Transverse colon (tissue), 4 donors: ENCODE measurements at regions not wholly inside any gene's neighbourhood (a gene's known extent, or its start where the extent isn't known, plus 50 kb on each side); places are given as distances from the start of the nearest gene placed in this dataset.

ENCODE experiments used
- DNase-seq: peaks from one replicate; pipeline ENCODE4 v3.0.0-alpha.2; 2019
- H3K27ac ChIP-seq, 4 donors: fragments of 200-600 bp; sonication (generic); 2 replicates each; pipeline ENCODE4 v1.5.1; 2016 to 2018; ENCODE audit warnings: inconsistent platforms in 4 of 4
- H3K27me3 ChIP-seq: fragments of 200-600 bp; sonication (generic); 2 replicates; pipeline ENCODE4 v1.5.1; 2017; ENCODE audit warnings: inconsistent platforms
- H3K36me3 ChIP-seq, 4 donors: fragments of 200-600 bp; sonication (generic); 2 replicates each; pipeline ENCODE4 v1.5.1; 2017 to 2019; ENCODE audit warnings: inconsistent platforms in 4 of 4
- H3K4me1 ChIP-seq, 4 donors: fragments of 200-600 bp; sonication (generic); 2 replicates each; pipeline ENCODE4 v1.5.1; 2017 to 2020; ENCODE audit warnings: inconsistent platforms in 4 of 4
- H3K4me3 ChIP-seq, 4 donors: fragments of 200-600 bp; sonication (generic); 1 replicate in 1 of 4; 2 replicates in 3 of 4; pipeline versions ENCODE4 v1.5.1 to v1.6.1; 2017 to 2019; ENCODE audit warnings: inconsistent platforms in 4 of 4
- H3K9me3 ChIP-seq, 2 donors: fragments of 200-600 bp; sonication (generic); 2 replicates each; pipeline ENCODE4 v1.5.1; 2017 to 2019; ENCODE audit warnings: inconsistent platforms in 2 of 2
- CTCF ChIP-seq, 5 experiments: fragments of 200-600 bp in 3 of 5; fragments of 450-650 bp in 2 of 5; sonication (generic) in 3 of 5; IDR thresholded peaks; 1 replicate in 2 of 5; 2 replicates in 3 of 5; pipeline ENCODE4 v1.5.1; 2016 to 2017; ENCODE audit warnings: antibody characterized with exemption in 5 of 5, inconsistent platforms in 3 of 5, mild to moderate bottlenecking in 2 of 5, moderate library complexity in 1 of 5
- EP300 ChIP-seq: sonication (generic); formaldehyde crosslinking; IDR thresholded peaks from one replicate; pipeline ENCODE4 v1.6.1; 2017; ENCODE audit warnings: antibody characterized with exemption, low read depth
- POLR2A ChIP-seq: fragments of 450-650 bp; IDR thresholded peaks from one replicate; pipeline ENCODE4 v1.6.1; 2016; ENCODE audit warnings: antibody characterized with exemption, mild to moderate bottlenecking, moderate library complexity
- POLR2AphosphoS5 ChIP-seq, 3 donors: sonication (generic); formaldehyde crosslinking; IDR thresholded peaks; one replicate each; pipeline ENCODE4 v1.6.1; 2016; ENCODE audit warnings: antibody characterized with exemption in 3 of 3
- WGBS, 2 donors: methylation state at CpG; one replicate each; pipeline ENCODE4 v1.1.5; 2018; ENCODE audit warnings: low coverage in 1 of 2; 5-methylcytosine and 5-hydroxymethylcytosine counted together
- in situ Hi-C, 4 donors: fragments of 200-750 bp; cut with MboI; loops; one replicate each; pipeline versions ENCODE4 v1.15.0 to v1.15.1; 2017; ENCODE audit warnings: low sequenced_read_pairs in 3 of 4, low pct_ligation_motif_present in 1 of 4, low pct_unique_long_range_greater_than_20kb in 1 of 4
- intact Hi-C: fragments of 100-400 bp; cut with DNase I; formaldehyde crosslinking; loops from one replicate; pipeline ENCODE4 v1.15.1; 2023; ENCODE audit warnings: low total_unique reads

- in situ Hi-C loops = no loop called here
- no peak overlapping the region for H3K4me3 ChIP-seq
- TF ChIP-seq EP300 (no peak), CTCF (IDR thresholded peaks at IDR 0.05) (no peak), POLR2AphosphoS5 (IDR thresholded peaks at IDR 0.05) (no peak), POLR2A (no peak)
These were observed 99.5 kb upstream of the HMCN1 start for GRCh38 chr1:185634704-185635103.

GRCh38 chr1:185632659-185633423, 101.3 kb upstream of the HMCN1 start:
- TF ChIP-seq EP300 (no peak), POLR2AphosphoS5 (IDR thresholded peaks at IDR 0.05) (no peak), POLR2A (no peak), CTCF (IDR thresholded peaks at IDR 0.05) (no peak)
- Histone ChIP-seq H3K4me1 (no peaks in the 10 kb centered on the region), H3K27me3 (no peaks in the 10 kb centered on the region), H3K27ac (no peak overlapping the region), H3K4me3 (no peak overlapping the region), H3K36me3 (no peaks in the 10 kb centered on the region), H3K9me3 (no peaks in the 10 kb centered on the region)
- in situ Hi-C loops (no loop called here), intact Hi-C loops (no loop called here)
- DNase-seq = no peak
- 86 to 92% methylated on average over 2 to 4 of the region's 4 CpGs for WGBS, 2 donors

More at GRCh38 chr1:185634704-185635103, 99.5 kb upstream of the HMCN1 start:
- H3K27ac ChIP-seq = no peak overlapping the region
- no peak for DNase-seq
- H3K36me3 ChIP-seq = no peaks in the 10 kb centered on the region
- H3K9me3 ChIP-seq = no peaks in the 10 kb centered on the region
- WGBS, 2 donors = 96 to 97% methylated on average over 4 of the region's 4 CpGs
- H3K4me1 ChIP-seq = no peaks in the 10 kb centered on the region
- intact Hi-C loops = no loop called here
- H3K27me3 ChIP-seq = no peaks in the 10 kb centered on the region

GRCh38 chr1:185631843-185632242, 102.3 kb upstream of the HMCN1 start:
- H3K27me3 ChIP-seq = no peaks in the 10 kb centered on the region
- intact Hi-C loops (no loop called here), in situ Hi-C loops (no loop called here)
- 78 to 97% methylated on average over 1 of the region's 1 CpG for WGBS, 2 donors
- no peaks in the 10 kb centered on the region for H3K9me3 ChIP-seq
- no peak overlapping the region for H3K27ac ChIP-seq
- H3K36me3 ChIP-seq = no peaks in the 10 kb centered on the region
- H3K4me3 ChIP-seq = no peak overlapping the region
- TF ChIP-seq CTCF (IDR thresholded peaks at IDR 0.05) = no peak
- no peak for TF ChIP-seq POLR2A
- no peak for TF ChIP-seq EP300
- no peak for TF ChIP-seq POLR2AphosphoS5 (IDR thresholded peaks at IDR 0.05)
- no peak for DNase-seq
- H3K4me1 ChIP-seq = no peaks in the 10 kb centered on the region

- DNase-seq = no peak
- H3K36me3 ChIP-seq = no peaks in the 10 kb centered on the region
- H3K9me3 ChIP-seq = no peaks in the 10 kb centered on the region
- H3K27me3 ChIP-seq = no peaks in the 10 kb centered on the region
- in situ Hi-C loops (no loop called here), intact Hi-C loops (no loop called here)
- TF ChIP-seq POLR2A = no peak
- no peak for TF ChIP-seq EP300
- TF ChIP-seq CTCF (IDR thresholded peaks at IDR 0.05) = no peak
- no peak for TF ChIP-seq POLR2AphosphoS5 (IDR thresholded peaks at IDR 0.05)
- H3K4me3 ChIP-seq = no peak overlapping the region
- WGBS, 2 donors = 88 to 93% methylated on average over 2 of the region's 2 CpGs
- H3K4me1 ChIP-seq = no peaks in the 10 kb centered on the region
- no peak overlapping the region for H3K27ac ChIP-seq
These were observed 106.3 kb upstream of the HMCN1 start for GRCh38 chr1:185627761-185628501.
